ENCODE measurements at regions not wholly inside any gene's neighbourhood (a gene's known extent, or its start where the extent isn't known, plus 50 kb on each side); places are given as distances from the start of the nearest gene placed in this dataset.
A peak's percentile ranks its signal among the peaks of the same experiment; 100 is the strongest.

DNA sequence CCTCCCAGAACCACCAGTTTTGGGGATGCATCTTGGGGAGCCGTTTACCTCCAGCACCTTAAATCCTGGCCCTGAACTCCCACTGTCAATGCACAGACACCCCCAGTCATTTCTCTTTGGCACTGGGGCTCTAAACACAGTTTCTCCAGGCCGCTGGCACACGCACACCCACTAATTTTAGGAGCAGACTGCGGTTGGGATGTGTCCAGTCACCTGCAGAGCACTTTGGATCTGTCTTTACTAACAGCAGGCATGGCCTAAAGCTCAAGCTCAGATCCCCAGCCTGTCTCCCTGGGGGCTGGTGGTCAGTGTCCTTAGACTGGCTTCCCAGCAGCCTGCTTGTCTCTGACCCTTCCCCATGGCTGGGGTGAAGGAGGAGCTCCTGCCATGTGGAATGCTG lies 49.9 kb downstream of the SYNE3 start:
- DNase-seq: no peak

DNA sequence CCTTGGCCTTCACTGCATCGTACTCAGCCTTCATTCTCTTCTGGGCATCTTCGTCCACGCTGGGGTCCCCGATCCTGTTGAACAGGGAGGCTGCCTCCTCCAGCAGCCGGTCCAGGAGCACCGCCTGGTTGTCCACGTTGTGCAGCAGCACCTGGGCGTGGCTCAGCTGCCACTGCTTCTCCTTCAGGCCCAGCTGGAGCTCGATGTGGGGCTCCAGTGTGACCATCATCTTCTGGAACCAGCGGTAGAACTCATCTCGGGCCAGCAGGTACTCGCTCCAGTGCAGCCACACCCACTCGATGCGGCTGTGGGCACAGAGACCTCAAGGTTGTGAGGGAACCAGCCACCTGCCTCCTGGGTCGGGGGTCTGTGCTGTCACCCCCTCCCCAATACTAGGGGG lies 50.5 kb downstream of the SYNE3 start:
- no peak for DNase-seq

DNA sequence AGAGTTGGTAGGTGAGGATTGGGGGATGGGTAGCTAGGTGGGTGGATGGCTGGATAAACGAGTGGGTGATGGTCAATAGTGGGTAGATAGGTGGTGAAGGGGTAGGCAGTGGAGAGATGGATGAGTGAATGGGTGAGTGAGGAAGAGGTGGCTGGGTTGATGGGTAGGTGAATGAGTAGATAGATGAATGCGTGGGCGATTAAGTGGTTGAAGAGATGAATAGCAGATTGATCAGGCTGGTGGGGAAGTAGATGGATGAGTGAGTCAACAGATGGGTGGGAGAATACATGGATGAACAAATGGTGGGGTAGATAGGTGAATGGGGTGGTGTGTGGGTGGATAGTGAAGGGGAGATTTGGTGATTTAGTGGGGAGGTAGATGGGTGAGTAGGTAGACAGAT lies 51.1 kb downstream of the SYNE3 start:
- no peak for DNase-seq

DNA sequence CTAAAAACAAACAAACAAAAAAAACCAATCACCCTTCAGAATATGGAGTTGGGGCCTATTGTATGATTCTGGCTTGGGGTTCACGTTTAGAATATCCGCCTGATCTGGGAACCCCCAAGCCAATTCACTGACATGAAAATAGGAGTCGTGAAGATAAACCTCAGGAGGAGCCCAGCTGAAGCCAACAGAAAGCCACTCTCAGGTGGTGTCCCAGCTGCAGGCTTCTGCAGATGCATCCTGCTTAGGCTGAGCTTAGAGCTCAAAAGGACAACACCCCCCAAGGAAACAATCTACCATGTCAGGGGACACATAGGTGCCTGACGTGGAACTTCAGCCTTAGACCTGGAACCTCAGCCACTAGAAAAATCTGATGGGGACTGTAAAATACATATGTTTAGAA lies 51.9 kb downstream of the SYNE3 start:
- peak; percentile 36 for DNase-seq

DNA sequence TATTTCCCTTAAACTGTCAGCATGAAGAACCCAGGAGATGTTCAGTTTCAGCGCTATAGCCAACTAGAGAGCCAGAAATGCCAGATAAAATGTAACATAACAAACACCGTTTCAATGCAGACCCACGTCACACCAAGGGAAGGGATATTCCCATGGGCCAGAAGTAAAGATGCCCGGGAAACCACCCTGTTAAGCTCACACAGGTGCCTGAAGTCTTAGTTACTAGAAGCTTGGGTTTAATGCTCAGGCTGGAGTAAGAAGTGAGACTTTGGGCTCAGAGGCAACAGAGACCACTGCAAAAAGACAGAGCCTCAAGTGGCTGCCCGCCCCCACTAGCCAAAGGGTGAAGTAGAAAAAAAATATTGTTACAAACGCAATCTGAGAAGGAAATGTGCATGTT lies 52.3 kb downstream of the SYNE3 start:
- DNase-seq: no peak

DNA sequence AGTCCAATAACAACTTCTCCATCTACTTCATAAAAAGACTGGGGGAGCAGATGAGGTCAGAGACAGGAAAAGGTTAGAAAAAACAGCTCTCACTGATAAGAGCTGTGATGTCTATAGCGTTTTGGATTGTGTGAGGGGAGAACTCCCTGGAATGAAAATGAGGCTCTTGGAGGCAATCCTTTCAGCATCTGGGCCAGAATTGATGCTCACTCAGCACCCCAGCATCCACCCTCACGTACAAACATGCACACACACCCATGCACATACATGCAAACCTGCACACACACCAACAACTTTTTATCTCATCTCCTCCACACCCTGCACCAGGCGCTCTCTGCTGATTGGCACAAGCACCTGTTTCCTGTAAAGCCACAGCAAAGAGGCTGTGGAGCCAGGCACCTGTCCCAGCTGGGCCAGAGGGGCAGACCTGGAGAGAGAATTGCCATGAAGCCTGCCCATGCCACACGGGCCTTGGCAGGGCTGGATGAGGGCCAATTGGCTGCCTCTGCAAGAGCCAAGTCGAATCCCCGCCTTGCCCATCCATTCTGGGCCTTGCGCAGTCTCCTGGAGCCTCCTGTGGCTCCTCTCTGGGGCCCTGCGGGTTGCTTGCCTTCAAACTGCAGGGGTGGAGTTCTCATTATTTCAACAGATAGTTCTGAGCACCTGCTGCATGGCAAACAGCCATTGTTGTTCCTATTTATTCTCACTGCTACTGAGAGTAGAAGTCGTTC lies 53.1 kb downstream of the SYNE3 start:
- DNase-seq: peak; percentile 71

DNA sequence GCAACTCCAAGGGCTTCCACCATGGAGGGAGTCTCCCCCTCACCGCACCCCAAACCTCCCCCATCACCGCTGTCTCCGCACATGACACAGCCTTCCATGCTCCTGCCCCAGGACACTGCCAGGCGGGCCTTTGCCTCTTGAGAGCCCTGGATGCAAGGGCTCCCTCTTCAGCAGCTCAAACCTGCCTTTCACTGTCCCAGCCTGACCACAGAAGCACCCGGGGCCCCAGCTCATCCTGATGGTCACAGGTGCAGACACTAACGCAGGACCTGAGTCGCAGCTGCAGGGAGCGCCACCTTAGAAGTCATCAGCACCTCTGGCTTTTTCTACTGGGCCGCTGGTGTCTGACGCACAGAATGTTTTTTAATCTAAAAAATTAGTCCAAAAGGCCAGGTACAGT lies 54.0 kb downstream of the SYNE3 start:
- DNase-seq: peak; percentile 36

DNA sequence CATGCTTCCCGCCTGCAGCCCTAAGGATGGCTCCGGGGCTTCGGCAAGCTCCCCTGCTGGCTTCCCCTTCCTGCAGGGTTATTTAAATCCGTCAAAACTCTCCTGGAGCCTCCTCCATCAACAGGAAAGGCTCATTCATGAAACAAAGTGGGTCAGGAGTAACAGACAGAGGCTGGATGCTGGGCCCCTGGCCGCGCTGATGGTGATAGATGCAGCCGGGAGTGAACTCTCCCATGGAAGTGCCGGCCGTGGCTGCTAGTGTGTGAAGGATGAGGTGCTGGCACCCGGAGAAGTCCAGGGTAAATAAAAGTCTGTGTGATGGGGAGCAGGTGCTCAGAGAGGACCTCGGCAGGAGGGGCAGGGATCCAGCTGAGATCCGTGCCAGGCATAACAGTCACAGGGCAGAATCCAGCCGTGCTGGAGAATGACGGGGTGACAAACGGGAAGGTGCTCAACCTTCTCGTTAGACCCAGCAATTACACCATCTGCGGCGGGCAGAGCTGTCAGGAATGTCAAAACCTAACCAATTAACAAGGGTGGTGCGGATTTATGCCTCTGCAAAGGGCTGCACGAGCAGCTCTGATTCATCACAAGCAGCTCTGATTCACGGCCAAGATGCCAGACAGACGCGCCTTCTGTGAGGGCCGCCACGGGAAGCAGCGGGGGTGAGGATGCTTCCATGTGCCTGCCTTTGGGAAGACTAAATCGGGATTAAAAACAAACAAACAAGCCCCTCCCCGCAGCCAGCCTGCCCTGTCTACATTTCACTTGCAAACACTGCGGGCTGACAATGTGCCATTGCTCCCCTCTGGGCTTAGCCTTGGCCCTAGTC lies 55.6 kb downstream of the SYNE3 start:
- DNase-seq: no peak

DNA sequence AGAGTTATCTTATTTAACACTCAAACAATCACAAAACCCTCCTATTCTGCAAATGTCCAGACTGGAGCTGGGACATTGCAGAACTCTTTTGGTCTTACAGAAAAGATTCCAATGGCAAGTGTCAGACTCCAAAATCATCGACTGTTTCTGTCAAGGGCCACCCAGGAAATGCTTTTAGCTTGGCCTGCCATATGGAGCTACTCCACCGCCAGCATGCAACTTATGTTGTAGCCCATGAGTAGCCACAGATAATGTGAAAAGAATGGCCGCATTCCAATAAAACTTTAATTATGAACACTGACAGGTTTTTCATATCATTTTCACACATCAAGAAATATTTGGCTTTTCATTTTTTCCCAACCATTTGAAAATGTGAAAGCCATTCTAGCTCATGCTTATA lies 57.5 kb downstream of the SYNE3 start:
- no peak for DNase-seq

DNA sequence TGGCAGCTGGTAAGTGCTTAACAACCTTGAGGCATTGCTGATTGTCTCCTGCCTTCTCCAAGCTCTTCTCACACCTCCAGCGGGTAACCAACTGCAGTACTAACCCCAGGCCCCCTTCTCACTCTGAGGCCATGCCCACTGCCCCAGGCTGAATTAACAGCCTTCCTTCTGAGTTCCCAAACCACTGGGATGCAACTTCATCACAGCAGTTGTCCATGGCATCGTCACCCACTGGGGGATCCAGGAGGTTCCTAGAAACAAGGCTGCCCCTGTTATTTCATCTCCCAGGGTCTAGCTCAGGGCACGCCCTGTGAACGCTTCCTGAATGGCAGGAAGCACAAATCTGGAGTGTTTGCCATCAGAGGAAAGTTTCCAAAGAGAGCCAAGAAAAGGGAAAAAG lies 58.0 kb downstream of the SYNE3 start:
- DNase-seq: no peak

DNA sequence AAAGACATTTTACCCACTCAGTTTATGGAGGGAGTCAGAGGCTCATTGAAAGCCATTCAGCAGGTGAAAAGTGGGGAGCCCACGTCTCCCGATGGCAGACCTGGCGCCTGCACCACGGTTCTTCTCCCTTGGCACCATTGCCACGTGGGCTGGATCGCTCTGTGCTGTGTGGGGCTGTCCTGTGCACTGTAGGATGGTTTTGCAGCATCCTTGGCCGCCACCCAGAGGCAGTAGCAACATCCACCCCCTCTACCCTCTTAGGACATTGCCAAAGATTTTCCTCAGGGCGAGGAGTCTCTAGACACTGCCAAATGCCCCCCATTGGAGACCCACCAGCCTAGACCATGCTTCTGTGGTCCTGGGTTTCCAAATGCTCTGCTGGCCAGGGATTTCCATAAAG lies 60.2 kb downstream of the SYNE3 start:
- no peak for DNase-seq

DNA sequence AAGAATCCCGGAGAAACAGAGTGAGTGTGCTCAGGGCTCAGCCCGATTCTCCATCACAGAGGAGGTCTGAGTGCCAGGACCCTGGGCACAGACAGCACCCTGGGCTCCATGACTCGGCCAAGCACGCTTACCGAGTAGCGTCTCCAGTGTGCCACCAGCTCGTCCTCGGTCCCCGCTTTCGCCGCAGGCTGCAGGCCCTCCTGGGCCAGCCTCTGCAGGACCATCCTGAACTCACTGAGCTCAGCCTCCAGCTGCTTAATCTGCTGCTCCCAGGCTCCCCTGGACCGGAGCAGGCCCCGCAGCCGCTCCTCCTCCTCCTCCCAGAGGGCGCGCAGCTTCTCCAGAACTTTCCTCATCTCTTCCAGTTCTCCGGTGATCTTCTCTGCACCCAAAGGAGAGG lies 61.2 kb downstream of the SYNE3 start:
- DNase-seq: no peak

DNA sequence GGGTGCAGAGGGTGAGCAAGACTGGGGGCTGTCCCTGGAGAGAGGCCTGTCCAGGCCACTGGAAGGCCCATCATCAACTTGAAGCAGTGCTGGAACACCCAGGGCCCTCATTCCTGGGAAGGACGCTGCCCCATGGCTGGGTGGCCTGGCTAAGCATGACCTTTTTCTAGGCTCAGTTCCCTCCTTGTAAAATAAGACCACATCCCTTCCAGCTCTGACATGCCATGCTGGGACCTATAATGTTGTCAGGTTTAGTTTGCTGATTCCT lies 62.8 kb downstream of the SYNE3 start:
- no peak for DNase-seq

DNA sequence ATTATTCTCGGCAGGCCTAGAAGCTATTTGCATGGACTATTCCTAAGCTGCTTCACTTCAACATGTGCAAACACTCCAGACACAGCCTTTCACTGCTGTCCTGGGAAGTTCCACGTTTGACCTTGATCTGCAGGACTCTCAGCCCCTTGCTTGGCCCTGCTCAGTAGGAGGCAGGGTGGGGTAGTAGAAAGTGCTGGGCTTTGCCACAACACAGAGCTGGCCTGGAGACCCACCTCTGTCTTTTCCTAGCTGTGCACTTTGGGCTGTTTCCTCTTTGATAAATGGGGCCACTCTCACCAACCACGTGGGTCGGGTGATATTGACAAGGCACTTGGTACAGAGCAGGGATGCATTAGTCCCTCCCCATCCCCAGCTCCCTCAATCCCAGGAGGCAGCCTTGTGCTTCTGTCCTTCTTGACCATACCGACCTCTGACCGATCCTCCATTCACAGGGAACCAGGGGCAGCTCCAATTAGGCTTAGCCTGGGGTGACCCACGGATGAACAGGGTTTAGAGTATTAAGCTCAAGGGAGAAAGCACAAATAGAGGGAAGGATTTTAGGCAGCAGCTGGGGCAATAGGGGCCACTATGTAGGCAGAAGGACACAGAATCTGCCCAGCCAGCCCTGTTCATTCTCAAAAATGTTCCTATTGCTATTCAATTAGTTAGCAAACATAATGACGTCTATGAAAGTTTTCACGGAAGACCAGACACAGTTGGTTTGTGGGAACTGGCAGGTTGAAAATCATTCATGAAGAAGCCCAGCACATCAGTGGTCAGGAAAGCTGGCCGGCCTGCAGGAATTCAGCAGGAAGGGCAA lies 63.3 kb downstream of the SYNE3 start:
- DNase-seq: no peak

DNA sequence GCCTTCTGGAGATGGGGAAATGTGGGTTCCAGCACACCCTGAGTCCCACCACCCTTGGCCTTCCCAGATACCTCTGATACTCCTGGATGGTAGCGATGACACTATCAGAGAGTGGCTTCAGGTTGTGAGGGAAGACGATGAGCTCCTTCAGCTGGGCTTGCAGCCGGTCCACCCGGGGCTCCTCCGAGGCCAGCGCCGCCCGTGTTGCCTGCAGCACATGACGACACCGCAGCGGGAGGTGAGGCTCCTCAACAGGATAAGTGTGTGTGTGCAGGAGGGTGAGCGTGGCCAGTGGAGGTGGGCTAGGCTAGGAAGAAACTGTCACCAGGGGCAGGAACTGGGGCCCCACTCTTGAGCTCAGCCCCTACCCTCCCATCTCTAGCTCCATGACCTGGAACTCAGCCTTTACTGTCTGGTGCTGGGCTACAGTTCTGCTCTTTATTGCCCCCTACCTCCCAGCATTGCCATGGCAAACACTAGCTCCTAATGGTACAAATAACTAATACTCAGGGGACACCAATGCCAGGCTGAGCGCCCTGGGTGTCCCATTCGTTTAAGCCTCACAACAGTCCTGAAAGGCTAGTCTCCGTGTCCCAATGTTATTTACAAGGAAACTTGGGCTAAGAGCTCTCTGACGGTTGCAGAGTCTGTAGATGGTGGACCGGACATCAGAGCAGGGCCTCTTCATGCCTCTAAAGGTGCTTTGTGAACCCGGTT lies 64.1 kb downstream of the SYNE3 start:
- DNase-seq: peak; percentile 25

DNA sequence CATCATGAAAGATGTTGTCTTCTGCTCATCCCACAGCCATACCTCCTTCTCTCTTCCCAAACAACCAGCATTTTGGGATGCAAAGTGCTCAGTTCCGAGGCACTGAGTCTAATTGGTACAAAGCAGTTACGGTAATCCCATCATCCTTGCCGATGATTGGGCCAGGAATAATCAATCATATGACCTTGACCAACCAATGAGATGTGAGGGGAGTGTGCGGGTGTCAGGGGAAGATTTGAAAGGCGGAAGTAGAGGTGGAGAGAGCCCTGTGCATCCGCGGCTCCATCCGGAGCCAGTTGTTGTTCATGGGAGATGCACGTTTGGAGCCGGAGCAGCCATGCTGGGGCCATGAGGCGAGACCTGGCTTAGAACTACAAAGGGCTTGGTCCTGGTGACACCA lies 67.3 kb downstream of the SYNE3 start:
- no peak for DNase-seq

DNA sequence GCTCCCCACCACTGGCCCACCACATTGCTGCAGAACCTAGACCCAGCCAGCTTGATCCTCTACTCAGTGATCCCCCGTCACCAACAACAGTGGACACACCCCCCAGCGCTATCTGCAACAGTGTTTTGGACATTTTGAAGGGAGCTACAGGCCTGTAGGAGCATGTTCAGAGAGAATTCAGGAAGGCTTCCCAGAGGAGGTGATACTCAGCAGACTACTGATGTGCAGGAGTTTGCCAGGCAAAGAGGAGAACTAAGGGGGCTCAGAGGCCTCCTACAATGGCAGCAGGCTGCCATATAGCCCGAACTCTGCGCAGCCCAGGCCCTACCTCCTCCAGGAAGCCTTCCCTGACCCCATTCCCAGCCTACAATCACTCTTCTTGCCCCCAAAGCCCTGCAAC lies 70.0 kb downstream of the SYNE3 start:
- no peak for DNase-seq

DNA sequence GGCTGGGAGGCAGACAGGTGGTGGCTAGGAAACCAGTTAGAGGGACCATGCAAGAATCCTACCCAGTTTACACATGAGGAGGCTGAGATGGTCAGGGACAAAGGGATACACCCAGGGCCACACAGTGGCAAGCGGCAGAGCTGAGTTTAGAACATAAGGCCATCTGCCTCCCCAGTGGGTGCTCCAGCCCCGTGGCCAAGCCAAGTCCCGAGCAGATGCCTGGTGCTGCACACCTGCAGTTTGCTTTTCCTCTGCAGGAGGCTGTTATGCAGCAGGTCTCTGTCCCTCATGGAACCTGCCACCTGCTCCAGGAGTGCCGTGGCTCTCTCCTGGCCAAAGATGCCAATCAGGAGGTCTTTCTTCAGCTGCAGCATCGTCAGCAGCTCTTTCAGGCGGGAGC lies 70.8 kb downstream of the SYNE3 start:
- no peak for DNase-seq

DNA sequence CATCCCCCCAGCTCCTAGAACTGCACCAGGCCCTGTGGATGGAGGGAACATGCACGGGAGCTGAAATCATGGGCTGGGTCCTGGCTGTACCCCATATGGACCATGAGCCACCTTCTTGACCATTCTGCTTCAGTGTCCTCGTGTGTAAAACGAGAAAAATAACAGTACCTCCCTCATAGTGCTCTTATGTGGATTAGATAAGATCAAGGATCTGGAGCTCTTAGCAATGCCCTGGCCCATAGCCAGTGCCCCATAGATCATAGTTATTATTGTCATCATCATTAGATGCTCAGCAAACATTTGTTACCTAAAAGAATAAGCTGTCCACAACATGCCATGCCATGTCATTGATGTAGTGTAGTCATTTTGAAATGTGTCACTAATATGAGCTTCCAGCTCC lies 71.3 kb downstream of the SYNE3 start:
- DNase-seq: no peak

DNA sequence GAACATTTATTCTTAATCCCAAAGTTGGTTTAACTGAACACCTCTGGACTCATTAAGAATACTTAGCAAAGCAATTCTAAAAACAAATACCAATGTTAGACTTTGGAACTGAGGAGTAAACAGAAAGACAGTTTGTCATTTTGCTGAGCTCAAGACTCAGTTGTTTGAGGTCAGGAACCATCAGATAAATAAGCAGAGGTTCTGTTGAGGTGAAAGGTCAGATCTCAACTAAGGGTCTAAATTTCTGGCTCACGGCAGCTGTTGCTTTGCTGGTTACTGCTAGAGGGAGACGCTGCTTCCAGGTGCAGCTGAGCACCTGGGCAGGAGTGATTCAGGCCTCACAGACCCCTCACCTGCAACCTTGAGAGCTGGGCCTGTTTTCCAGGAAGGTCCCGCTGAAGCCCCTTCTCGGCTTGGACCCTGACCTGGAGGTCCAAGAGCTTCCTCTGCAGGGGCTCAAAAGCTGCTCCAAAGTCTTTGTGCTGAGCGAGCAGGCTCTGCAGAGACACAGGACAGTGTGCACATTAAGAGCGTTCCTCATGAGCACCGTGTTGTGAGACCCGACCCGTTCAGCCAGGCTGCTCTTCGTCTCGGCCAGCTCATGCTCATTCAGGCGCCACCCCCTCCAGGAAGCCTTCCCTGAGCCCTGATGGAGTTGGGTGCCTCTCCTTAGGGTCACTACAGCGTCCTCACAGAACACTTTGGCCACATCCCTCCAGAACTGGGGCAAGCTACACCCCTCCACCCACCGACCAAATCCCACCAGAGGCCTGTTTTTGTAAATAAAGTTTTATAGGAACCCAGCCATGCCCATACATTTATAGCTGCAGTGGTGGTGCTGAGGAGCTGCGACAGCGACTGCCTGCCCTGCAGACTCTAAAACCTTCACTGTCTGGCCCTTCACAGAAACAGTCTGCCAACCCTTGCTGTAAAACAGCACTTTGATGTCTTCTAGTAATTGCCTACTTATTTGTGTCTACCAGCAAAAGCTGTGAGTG lies 72.0 kb downstream of the SYNE3 start:
- DNase-seq: no peak

DNA sequence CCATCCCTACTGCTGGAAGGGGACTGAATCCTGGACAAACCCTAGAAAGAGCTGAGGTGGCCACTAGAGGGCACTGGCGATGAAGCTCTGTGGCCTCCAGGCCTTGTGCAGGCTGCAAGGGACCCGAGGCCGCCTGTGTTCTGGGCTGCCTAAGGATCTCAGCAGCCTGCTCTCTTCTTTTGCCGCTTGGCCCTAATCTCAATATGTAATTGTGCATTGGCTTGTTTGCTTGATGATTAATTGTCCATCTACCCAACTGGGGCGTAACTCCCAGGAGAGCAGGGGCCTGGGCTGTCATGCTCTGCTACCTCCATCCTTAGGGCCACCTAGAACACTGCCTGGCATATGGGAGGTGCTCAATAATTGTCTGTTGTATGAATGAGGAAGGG lies 73.8 kb downstream of the SYNE3 start:
- DNase-seq: peak; percentile 86

DNA sequence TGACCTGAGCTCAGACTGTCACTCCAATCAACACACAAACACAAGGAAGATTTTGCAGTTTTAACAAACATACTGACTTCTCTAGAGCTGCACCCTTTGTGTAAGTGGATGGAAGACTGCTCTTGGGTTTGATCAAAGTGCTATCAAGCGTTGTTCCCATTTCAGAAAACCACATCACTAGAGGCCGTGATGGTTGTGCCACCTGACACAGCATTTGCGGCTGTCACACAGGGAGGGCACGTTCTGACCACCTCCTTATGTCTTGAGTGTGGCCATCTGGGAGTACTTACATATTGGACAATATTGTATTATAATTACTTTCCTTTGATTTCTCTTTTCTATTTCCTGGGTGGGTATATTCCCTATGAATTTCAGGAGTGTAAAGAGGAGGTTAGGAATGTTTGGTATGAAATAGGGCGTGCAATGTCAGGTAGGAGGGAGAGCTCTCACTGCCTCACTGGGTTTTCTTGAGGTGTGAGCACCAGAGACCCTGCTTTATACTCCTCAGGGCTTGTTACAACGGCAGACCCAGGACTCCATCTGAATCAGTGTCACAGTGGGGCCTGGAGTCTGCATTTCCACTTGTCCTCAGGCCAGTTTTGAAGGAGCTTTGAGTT lies 74.3 kb downstream of the SYNE3 start:
- DNase-seq: no peak

Measured in CD4-positive, alpha-beta T cell treated with Interleukin-17A for 4 hours (primary cell).